Upper lobe of left lung (tissue), 4 donors: ENCODE measurements at regions not wholly inside any gene's neighbourhood (a gene's known extent, or its start where the extent isn't known, plus 50 kb on each side); places are given as distances from the start of the nearest gene placed in this dataset.

Experiments
- EP300 ChIP-seq, 4 donors: sonication (generic); formaldehyde crosslinking; IDR thresholded peaks; one replicate each; pipeline ENCODE4 v1.5.1; 2017; ENCODE audit warnings: antibody characterized with exemption in 4 of 4, control low read depth in 2 of 4
- POLR2A ChIP-seq, 4 donors: fragments of 450-650 bp; IDR thresholded peaks; one replicate each; pipeline ENCODE4 v1.5.1; 2016 to 2017; ENCODE audit warnings: antibody characterized with exemption in 4 of 4, mild to moderate bottlenecking in 2 of 4
- POLR2AphosphoS5 ChIP-seq, 2 donors: sonication (generic); formaldehyde crosslinking; IDR thresholded peaks; one replicate each; pipeline ENCODE4 v1.5.1; 2017; ENCODE audit warnings: antibody characterized with exemption in 2 of 2
- TF ChIP-seq, protein P1 (sequence below), 6 experiments: fragments of 450-650 bp in 4 of 6; fragments of 200-600 bp in 2 of 6; sonication (generic) in 2 of 6; IDR thresholded peaks; one replicate each; pipeline ENCODE4 v1.5.1; 2016 to 2019; ENCODE audit warnings: antibody characterized with exemption in 6 of 6

GRCh38 chr6:22800451-22800850 is 231.1 kb downstream of the HDGFL1 start:
- TF ChIP-seq POLR2A (IDR thresholded peaks at IDR 0.05), result no peak
- TF ChIP-seq, protein P1, sequence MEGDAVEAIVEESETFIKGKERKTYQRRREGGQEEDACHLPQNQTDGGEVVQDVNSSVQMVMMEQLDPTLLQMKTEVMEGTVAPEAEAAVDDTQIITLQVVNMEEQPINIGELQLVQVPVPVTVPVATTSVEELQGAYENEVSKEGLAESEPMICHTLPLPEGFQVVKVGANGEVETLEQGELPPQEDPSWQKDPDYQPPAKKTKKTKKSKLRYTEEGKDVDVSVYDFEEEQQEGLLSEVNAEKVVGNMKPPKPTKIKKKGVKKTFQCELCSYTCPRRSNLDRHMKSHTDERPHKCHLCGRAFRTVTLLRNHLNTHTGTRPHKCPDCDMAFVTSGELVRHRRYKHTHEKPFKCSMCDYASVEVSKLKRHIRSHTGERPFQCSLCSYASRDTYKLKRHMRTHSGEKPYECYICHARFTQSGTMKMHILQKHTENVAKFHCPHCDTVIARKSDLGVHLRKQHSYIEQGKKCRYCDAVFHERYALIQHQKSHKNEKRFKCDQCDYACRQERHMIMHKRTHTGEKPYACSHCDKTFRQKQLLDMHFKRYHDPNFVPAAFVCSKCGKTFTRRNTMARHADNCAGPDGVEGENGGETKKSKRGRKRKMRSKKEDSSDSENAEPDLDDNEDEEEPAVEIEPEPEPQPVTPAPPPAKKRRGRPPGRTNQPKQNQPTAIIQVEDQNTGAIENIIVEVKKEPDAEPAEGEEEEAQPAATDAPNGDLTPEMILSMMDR (IDR thresholded peaks at IDR 0.05), result no peak
- TF ChIP-seq EP300 (IDR thresholded peaks at IDR 0.05), result no peak
- no peak for TF ChIP-seq POLR2AphosphoS5 (IDR thresholded peaks at IDR 0.05)
